Psoas muscle (tissue), 7 donors: ENCODE measurements at regions not wholly inside any gene's neighbourhood (a gene's known extent, or its start where the extent isn't known, plus 50 kb on each side); places are given as distances from the start of the nearest gene placed in this dataset.

Experiments
- ATAC-seq, 4 donors: fragments of 200-7000 bp; cut with Tn5 transposase; one replicate each; pipeline ENCODE4 v1.9.1; 2020; ENCODE audit warnings: moderate library complexity in 3 of 4, mild to moderate bottlenecking in 2 of 4
- DNase-seq, 2 donors: peaks; one replicate each; pipeline ENCODE4 v3.0.0-alpha.2; 2020
- H3K27ac ChIP-seq: fragments of 200-600 bp; one replicate; pipeline ENCODE4 v1.8.0; 2022
- H3K27me3 ChIP-seq, 3 donors: fragments of 200-600 bp in 1 of 3; one replicate each; pipeline versions ENCODE4 v1.6.1 to v1.8.0; 2013 to 2022; ENCODE audit warnings: low read length in 2 of 3, mild to moderate bottlenecking in 2 of 3, moderate library complexity in 1 of 3; ENCODE audit not compliant: insufficient read depth in 3 of 3
- H3K36me3 ChIP-seq, 2 donors: fragments of 200-600 bp in 1 of 2; one replicate each; pipeline versions ENCODE4 v1.6.1 to v1.8.0; 2013 to 2022; ENCODE audit warnings: low read depth in 1 of 2, mild to moderate bottlenecking in 1 of 2, moderate library complexity in 1 of 2; ENCODE audit not compliant: insufficient read depth in 1 of 2
- H3K4me1 ChIP-seq: fragments of 200-600 bp; one replicate; pipeline ENCODE4 v1.8.0; 2022
- H3K4me3 ChIP-seq: fragments of 200-600 bp; one replicate; pipeline ENCODE4 v1.8.0; 2022; ENCODE audit warnings: mild to moderate bottlenecking
- H3K9me3 ChIP-seq: fragments of 200-600 bp; one replicate; pipeline ENCODE4 v1.8.0; 2022
- CTCF ChIP-seq: fragments of 200-600 bp; IDR thresholded peaks from one replicate; pipeline ENCODE4 v1.8.0; 2022; ENCODE audit warnings: antibody characterized with exemption
- WGBS, 3 donors: extraction: QIAGEN DNeasy Blood & Tissue Kit; methylation state at CpG; one replicate each; pipeline versions ENCODE4 v1.1.6 to v1.1.7; 2013; 5-methylcytosine and 5-hydroxymethylcytosine counted together
- intact Hi-C, 2 donors: fragments of 100-400 bp; cut with DNase I; formaldehyde crosslinking; loops; one replicate each; pipeline versions ENCODE4 v1.11.0 to v1.14.2; 2022
- donor health status: healthy with polysubstance abuse.
- donor health status: DM: no; HTN: no; CAD: no; lungs with moderate emphysema.
- donor health status: Bipolar disorder and iron deficiency.
- donor health status: healthy.
- donor health status: DM: yes; HTN: yes; CAD: no.
- donor health status: DM: no; HTN: no; CAD: no.
- donor health status: DM: yes; HTN: yes; CAD: no.

GRCh38 chr6:114796576-114796975 is 453.8 kb upstream of the HS3ST5 start:
- no peak overlapping the region for H3K27ac ChIP-seq
- H3K4me3 ChIP-seq: no peak overlapping the region
- TF ChIP-seq CTCF: no peak
- H3K4me1 ChIP-seq: no peaks in the 10 kb centered on the region
- DNase-seq: no peak
- WGBS, 3 donors: 78 to 83% (median 81%) methylated on average over 4 of the region's 4 CpGs
- no peak for ATAC-seq
- no peaks in the 10 kb centered on the region for H3K9me3 ChIP-seq
- intact Hi-C loops: loop anchor here in 1 of 2 donors (5.0 kb wide), 1 partner anchor 444 kb away; no protein-coding TSS in a partner anchor
- H3K27me3 ChIP-seq: no peaks in the 10 kb centered on the region
- H3K36me3 ChIP-seq: no peaks in the 10 kb centered on the region

GRCh38 chr6:114793428-114793827 is 450.6 kb upstream of the HS3ST5 start:
- Histone ChIP-seq H3K27ac (no peak overlapping the region), H3K27me3 (no peaks in the 10 kb centered on the region), H3K9me3 (no peaks in the 10 kb centered on the region), H3K4me1 (no peaks in the 10 kb centered on the region), H3K4me3 (no peak overlapping the region), H3K36me3 (no peaks in the 10 kb centered on the region)
- ATAC-seq: no peak
- intact Hi-C loops: no loop called here
- DNase-seq: no peak
- no peak for TF ChIP-seq CTCF

- Histone ChIP-seq H3K27ac (no peak overlapping the region), H3K27me3 (no peaks in the 10 kb centered on the region), H3K4me1 (no peaks in the 10 kb centered on the region), H3K4me3 (no peak overlapping the region), H3K9me3 (no peaks in the 10 kb centered on the region), H3K36me3 (no peaks in the 10 kb centered on the region)
- DNase-seq (no peak), ATAC-seq (no peak)
- 72 to 90% (median 81%) methylated on average over 1 of the region's 1 CpG for WGBS, 3 donors
- intact Hi-C loops: no loop called here
- no peak for TF ChIP-seq CTCF
These were observed 442.7 kb upstream of the HS3ST5 start for GRCh38 chr6:114785235-114786127.

- TF ChIP-seq CTCF: no peak
- 60 to 78% (median 60%) methylated on average over 3 of the region's 3 CpGs for WGBS, 3 donors
- Histone ChIP-seq H3K4me3 (no peak overlapping the region), H3K9me3 (no peaks in the 10 kb centered on the region), H3K27ac (no peak overlapping the region), H3K4me1 (no peaks in the 10 kb centered on the region), H3K27me3 (no peaks in the 10 kb centered on the region), H3K36me3 (no peaks in the 10 kb centered on the region)
- no peak for DNase-seq
- ATAC-seq: no peak
- intact Hi-C loops: no loop called here
These were observed 441.0 kb upstream of the HS3ST5 start for GRCh38 chr6:114783783-114784182.

GRCh38 chr6:114783083-114783482 is 440.3 kb upstream of the HS3ST5 start:
- Histone ChIP-seq H3K4me1 (no peaks in the 10 kb centered on the region), H3K27me3 (no peaks in the 10 kb centered on the region), H3K4me3 (no peak overlapping the region), H3K27ac (no peak overlapping the region), H3K36me3 (no peaks in the 10 kb centered on the region), H3K9me3 (no peaks in the 10 kb centered on the region)
- intact Hi-C loops: no loop called here
- ATAC-seq (no peak), DNase-seq (no peak)
- TF ChIP-seq CTCF: no peak
